Stimulated activated CD8-positive, alpha-beta memory T cell treated with anti-CD3 and anti-CD28 coated beads, Interleukin-7, amount 100 ng/mL, for 24 hours (primary cell): ENCODE measurements at regions not wholly inside any gene's neighbourhood (a gene's known extent, or its start where the extent isn't known, plus 50 kb on each side); places are given as distances from the start of the nearest gene placed in this dataset.
"Not testable (repeated sequence)": the region's sequence is repeated elsewhere in the genome, so short reads cannot be mapped to it uniquely, and the experiment has no call there.

Source experiments
- DNase-seq: peaks from one replicate; pipeline ENCODE4 v3.0.0-alpha.2; 2020; ENCODE audit warnings: low read depth

- DNase-seq: no peak
Measured at GRCh38 chr4:188377816-188378215, 238.6 kb downstream of the TRIML1 start.

DNA sequence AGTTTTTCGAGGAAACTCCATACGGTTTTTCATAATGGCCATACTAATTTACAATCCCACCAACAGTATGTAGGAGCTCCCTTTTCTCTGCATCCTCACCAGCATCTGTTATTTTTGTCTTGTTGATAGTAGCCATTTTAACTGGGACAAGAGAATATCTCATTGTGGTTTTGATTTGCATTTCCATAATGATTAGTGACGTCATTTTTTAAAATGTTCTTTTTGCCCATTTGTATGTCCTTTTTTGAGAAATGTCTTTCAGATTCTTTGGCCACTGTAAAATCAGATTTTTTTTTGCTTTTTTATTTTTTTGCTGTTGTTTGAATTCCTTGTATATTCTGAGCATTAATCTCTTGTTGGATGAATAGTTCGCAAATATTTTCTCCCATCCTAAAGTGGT, 243.9 kb downstream of the TRIML1 start:
- no peak for DNase-seq

DNA sequence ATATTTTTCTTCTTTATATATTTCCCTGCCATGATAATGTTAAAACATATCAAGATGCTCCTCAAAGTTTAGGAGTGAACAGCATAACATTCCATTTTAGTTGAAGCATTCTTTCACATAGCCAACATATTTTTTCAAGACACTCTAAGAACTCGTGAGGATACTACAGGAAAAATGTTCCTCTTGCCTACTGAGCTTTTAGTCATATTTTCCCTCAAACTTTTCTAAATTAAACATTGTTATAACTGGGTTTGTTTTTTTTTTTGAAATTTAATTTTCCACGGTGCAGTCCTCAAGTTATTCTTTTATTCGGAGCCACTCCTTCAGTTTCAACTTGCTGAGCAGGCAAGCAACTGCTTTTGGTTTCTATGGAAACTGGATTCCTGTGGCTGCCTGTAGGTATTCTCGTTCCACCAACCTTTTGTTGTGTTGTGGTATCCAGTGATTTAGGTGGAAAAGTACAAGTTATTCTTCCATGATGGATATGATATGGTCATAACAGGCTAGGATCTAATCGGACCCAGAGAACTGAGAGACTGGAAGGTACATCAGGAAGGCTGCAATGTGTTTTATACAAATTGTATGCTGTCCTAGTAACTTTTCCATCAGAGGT, 248.0 kb downstream of the TRIML1 start:
- DNase-seq: no peak

GRCh38 chr4:188391349-188391748, 252.1 kb downstream of the TRIML1 start:
- not testable (repeated sequence) for DNase-seq

DNA sequence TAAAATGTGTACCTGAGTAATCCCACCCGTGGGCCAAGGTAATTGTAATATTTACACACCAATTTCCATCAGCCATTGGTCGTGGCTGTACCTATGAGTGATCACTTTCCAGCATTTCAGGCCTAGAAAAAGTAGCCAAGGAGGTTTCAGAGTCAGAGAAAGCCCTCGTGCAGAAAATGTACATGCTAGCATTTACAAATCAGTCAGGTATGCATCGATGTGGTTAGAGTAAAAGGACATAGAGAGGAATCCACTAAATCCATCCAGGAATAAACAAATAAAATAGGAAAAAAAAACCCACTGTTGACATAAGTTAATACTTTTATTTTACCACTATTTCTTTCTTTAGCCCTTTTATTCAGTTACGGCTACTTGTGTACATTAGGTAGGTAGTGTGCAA, 256.8 kb downstream of the TRIML1 start:
- DNase-seq: no peak

DNA sequence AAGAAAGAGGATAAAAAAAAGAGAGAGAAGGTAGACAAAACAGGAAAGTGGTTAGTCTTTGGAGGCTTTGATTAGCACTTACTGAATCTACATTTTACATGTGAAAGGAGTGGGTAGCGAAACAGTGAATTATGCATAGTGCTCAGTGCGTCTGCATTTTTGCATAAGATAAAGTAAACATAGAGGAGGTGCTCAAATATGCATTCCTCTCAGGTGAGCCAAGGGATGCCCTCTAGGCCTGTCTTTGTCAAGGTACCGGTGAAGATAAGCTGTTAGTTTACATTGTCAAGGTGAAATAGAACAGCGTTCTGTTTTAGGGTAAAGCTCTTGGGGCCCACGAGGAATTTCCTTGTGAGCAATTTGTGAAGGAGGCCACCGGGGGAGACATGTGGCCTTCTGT, 260.6 kb downstream of the TRIML1 start:
- no peak for DNase-seq

GRCh38 chr4:188400451-188400850, 261.2 kb downstream of the TRIML1 start:
- no peak for DNase-seq

DNA sequence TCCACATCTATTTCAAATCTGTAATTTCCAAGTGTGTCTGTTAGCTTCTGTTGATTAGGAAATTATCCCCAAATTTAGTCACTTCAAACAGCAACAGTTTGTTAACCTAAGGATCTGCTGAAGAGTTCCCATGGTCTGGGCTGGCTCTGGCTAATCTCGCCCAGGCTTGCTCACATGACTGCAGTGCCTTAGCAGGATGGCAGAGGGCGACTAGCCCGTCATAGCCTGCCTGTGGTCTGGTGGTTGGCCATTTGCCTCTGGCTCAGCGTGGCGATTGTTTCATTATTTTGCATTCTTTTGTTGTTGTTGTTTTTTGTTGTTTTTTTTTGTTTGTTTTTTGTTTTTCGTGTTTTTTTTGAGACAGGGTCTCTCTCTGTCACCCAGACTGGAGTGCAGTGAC, 264.0 kb downstream of the TRIML1 start:
- no peak for DNase-seq

DNA sequence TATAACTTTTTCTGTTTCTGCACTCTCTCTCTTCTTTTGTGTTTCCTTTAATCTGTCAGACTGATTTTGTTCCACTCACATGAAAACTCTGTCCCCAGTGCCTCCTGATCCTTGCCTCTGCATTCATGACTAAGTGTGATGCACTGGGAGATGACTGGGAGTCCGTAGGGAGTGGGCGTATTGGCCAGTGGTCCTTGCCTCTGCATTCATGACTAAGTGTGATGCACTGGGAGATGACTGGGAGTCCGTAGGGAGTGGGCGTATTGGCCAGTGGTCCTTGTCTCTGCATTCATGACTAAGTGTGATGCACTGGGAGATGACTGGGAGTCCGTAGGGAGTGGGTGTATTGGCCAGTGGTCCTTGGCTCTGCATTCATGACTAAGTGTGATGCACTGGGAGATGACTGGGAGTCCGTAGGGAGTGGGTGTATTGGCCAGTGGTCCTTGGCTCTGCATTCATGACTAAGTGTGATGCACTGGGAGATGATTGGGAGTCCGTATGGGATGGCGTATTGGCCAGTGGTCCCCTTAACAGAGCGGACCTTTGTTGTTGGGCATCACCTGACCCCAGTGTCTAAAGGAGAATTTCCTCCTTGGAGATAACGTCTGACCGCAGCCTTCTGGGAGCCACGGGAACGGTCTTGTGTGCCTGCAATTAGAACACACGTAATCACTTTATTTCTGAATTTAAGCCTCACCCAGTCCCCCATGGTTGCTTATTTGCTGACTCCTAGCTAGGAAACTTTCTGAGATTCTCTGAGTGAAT, 266.0 kb downstream of the TRIML1 start:
- DNase-seq: not testable (repeated sequence)

- no peak for DNase-seq
Measured at GRCh38 chr4:188408244-188409030, 269.2 kb downstream of the TRIML1 start.

DNA sequence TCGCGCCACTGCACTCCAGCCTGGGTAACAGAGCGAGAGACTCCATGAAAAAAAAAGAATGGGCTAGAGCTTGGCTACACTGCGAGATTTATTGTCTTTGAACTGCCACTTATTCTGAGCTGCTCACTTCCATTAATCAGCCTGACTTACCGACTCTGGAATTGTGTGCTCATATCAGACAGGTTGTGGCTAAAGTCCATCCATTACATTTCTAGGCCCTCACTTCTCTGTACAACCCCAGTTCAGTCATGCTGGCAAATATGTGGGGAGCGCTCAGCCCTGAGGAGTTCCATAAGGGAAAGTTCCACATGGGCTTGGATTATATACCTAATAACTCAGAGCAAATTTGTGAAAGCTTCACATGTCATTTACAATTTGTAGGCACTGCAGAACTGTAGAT, 270.6 kb downstream of the TRIML1 start:
- DNase-seq: no peak

- no peak for DNase-seq
Measured at GRCh38 chr4:188411805-188412204, 272.6 kb downstream of the TRIML1 start.

- DNase-seq: no peak
Measured at GRCh38 chr4:188412499-188412898, 273.3 kb downstream of the TRIML1 start.

GRCh38 chr4:188414441-188414840, 275.2 kb downstream of the TRIML1 start:
- DNase-seq: no peak

- no peak for DNase-seq
Measured at GRCh38 chr4:188417181-188417580, 277.9 kb downstream of the TRIML1 start.

- no peak for DNase-seq
Measured at GRCh38 chr4:188423039-188423438, 283.8 kb downstream of the TRIML1 start.

DNA sequence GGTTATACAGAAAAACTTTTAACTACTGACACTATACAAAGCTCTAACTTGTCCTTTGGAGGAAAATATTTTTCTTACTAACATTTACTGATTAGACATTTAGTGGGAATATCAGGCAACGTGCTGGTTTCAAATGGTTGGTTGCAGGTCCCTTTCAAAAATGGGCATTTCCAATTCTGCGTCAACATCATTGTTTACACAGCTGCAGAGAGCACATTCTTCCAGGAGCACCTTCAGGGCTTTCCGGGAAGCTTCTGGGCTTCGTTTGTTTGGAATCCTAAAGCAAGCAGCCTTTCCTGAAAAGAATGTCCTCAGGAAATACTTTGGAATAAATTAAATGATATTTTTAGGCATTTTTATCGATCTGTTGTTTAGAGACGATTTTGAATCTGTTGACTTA, 289.7 kb downstream of the TRIML1 start:
- DNase-seq: no peak

- DNase-seq: no peak
Measured at GRCh38 chr4:188429965-188430364, 290.7 kb downstream of the TRIML1 start.

- DNase-seq: no peak
Measured at GRCh38 chr4:188430384-188430783, 291.1 kb downstream of the TRIML1 start.

GRCh38 chr4:188432328-188432727, 293.1 kb downstream of the TRIML1 start:
- DNase-seq: no peak

- no peak for DNase-seq
Measured at GRCh38 chr4:188433741-188434315, 294.6 kb downstream of the TRIML1 start.

DNA sequence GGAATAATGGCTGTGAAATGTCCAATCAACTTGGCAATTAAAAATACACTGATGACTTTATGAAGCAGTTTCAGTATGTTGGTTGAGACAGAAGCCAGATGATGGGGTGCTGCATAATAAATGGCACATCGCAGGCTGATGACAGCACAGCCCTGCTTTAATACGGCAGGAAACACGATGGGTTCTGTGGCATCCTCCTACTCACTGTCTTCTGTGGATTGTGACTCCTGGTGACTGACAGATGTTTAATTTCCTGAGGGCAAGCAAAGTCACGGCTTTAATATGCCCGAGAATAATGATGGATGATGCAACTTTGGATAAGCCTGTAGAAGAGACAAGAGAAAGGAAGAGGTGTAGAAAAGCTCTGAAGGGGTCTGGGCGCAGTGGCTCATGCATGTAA, 295.4 kb downstream of the TRIML1 start:
- no peak for DNase-seq

DNA sequence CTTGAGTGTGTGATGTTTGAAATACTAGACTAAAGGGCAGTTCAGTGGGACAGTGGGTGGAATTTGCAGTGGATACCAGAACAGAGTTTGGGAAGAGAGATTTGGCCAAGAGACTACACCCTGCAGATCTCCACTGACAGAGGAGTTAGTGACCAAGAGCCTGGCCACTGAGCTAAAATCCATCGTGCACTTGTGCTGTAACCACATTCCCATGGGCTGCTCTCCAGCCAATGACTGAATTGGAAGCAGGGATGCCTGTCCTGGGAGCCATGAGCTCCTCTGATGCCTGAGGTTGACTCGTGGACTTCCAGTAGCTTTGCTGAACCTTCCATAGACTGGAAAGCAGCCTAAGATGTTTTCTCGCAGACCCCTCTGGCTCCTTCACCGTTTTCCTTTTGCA, 296.1 kb downstream of the TRIML1 start:
- DNase-seq: no peak
